Stimulated activated naive B cell treated with anti-CD40 and anti-IgM and Interleukin-4, amounts not matched to agents 10 μg/mL and 1 μg/mL and 100 μg/mL, for 72 hours (primary cell): ENCODE measurements at regions not wholly inside any gene's neighbourhood (a gene's known extent, or its start where the extent isn't known, plus 50 kb on each side); places are given as distances from the start of the nearest gene placed in this dataset.
"Not testable (repeated sequence)": the region's sequence is repeated elsewhere in the genome, so short reads cannot be mapped to it uniquely, and the experiment has no call there.

Source experiments
- ATAC-seq, 2 donors: fragments of 150-1000 bp; cut with Tn5 transposase; replicated peaks; 2 replicates each; pipeline ENCODE4 v1.10.0; 2021; ENCODE audit warnings: moderate library complexity in 1 of 2
- DNase-seq: peaks from one replicate; pipeline ENCODE4 v3.0.0; 2021
- H3K27ac Mint-ChIP-seq: one replicate; pipeline ENCODE4 v1.8.0; 2022; ENCODE audit warnings: mild to moderate bottlenecking, mixed read lengths
- H3K27me3 Mint-ChIP-seq, 2 donors: one replicate each; pipeline ENCODE4 v1.8.0; 2022; ENCODE audit warnings: mixed read lengths in 2 of 2
- H3K36me3 Mint-ChIP-seq, 2 donors: one replicate each; pipeline ENCODE4 v1.8.0; 2022; ENCODE audit warnings: mixed read lengths in 2 of 2, mild to moderate bottlenecking in 1 of 2
- H3K4me1 Mint-ChIP-seq, 2 donors: one replicate each; pipeline ENCODE4 v1.8.0; 2022; ENCODE audit warnings: mixed read lengths in 2 of 2, mild to moderate bottlenecking in 1 of 2
- H3K4me3 Mint-ChIP-seq, 2 donors: one replicate each; pipeline ENCODE4 v1.8.0; 2022; ENCODE audit warnings: mild to moderate bottlenecking in 2 of 2, mixed read lengths in 2 of 2, moderate library complexity in 1 of 2
- H3K9me3 Mint-ChIP-seq, 2 donors: one replicate each; pipeline ENCODE4 v1.8.0; 2022; ENCODE audit warnings: mixed read lengths in 2 of 2, mild to moderate bottlenecking in 1 of 2

GRCh38 chr15:70602834-70603560 is 160.4 kb downstream of the UACA start:
- Mint-ChIP-seq H3K4me1 (no peaks in the 10 kb centered on the region), H3K27ac (no peak overlapping the region), H3K9me3 (peaks cover 5 to 7% of the 10 kb centered on the region in 2 donors), H3K4me3 (no peak overlapping the region), H3K27me3 (peaks cover 26 to 41% of the 10 kb centered on the region in 2 donors), H3K36me3 (no peaks in the 10 kb centered on the region)
- ATAC-seq (no peak), DNase-seq (no peak)

DNA sequence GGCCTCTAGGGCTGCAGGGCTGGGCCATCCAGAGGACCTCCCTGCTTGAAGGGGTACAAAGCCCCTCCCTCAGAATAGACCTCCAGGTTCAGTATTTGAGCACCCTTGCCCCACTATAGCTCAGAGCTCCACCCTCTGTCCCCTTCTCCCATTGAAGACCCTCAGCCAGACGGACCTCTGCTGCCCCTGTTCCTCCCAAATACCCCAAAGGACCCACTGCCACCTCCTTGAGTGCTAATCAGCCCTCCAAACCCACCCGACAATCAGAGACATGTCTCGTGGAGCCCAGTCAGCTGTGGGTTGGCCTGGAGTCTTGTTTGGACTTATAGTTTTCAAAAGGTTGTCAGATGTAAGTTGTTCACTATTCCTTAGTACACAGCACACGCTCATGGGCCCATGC is 161.1 kb downstream of the UACA start:
- H3K27ac Mint-ChIP-seq: no peak overlapping the region
- DNase-seq (no peak), ATAC-seq (no peak)
- H3K27me3 Mint-ChIP-seq: peaks cover 22 to 37% of the 10 kb centered on the region in 2 donors
- H3K36me3 Mint-ChIP-seq: no peaks in the 10 kb centered on the region
- no peaks in the 10 kb centered on the region for H3K4me1 Mint-ChIP-seq
- H3K9me3 Mint-ChIP-seq: peaks cover 4 to 7% of the 10 kb centered on the region in 2 donors
- no peak overlapping the region for H3K4me3 Mint-ChIP-seq

GRCh38 chr15:70597945-70598344 is 165.4 kb downstream of the UACA start:
- DNase-seq (no peak), ATAC-seq (no peak)
- Mint-ChIP-seq H3K4me1 (no peaks in the 10 kb centered on the region), H3K4me3 (no peak overlapping the region), H3K36me3 (peaks cover 2 to 10% of the 10 kb centered on the region in 2 donors), H3K27ac (no peak overlapping the region), H3K27me3 (peaks cover 36 to 44% of the 10 kb centered on the region in 2 donors), H3K9me3 (peaks cover 13 to 23% of the 10 kb centered on the region in 2 donors)

DNA sequence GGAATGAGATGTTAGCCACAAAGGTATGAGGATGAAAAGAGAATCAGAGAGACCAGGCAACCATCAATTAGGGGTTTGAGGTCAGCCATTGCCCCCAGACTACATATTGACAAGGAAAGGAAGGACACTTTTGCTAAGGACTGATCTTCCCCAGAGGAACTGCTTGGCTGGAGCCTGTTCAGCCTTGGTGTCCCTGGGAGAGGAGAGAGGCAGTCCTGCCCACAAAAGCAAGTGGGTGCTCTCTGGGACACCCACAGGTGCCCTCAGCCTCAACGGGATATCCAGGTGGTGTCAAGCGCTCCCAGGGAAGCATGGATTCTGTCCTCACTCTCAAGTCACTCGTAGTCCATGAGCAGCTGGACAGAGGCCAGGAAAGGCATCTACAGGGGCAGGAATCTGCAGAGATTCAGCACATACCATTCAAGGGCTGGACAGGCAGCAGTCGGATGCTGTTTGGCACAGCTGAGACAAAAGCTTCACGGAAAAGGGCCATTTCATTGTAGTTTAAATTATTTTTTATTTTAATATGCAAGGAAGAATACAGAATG is 166.2 kb downstream of the UACA start:
- Mint-ChIP-seq H3K27ac (no peak overlapping the region), H3K36me3 (peaks cover 2 to 10% of the 10 kb centered on the region in 2 donors), H3K4me1 (no peaks in the 10 kb centered on the region), H3K27me3 (peaks cover 40 to 51% of the 10 kb centered on the region in 2 donors), H3K4me3 (no peak overlapping the region), H3K9me3 (peaks cover 16 to 27% of the 10 kb centered on the region in 2 donors)
- DNase-seq: no peak
- ATAC-seq: no peak

- H3K27ac Mint-ChIP-seq: no peak overlapping the region
- ATAC-seq (peak in 1 of 2 donors; percentile 50), DNase-seq (no peak)
- H3K36me3 Mint-ChIP-seq: peaks cover 2 to 10% of the 10 kb centered on the region in 2 donors
- peaks cover 40 to 51% of the 10 kb centered on the region in 2 donors for H3K27me3 Mint-ChIP-seq
- H3K4me1 Mint-ChIP-seq: no peaks in the 10 kb centered on the region
- peaks cover 16 to 27% of the 10 kb centered on the region in 2 donors for H3K9me3 Mint-ChIP-seq
- H3K4me3 Mint-ChIP-seq: no peak overlapping the region
These were observed 166.9 kb downstream of the UACA start for GRCh38 chr15:70596354-70597055.

GRCh38 chr15:70593795-70594194 is 169.6 kb downstream of the UACA start:
- Mint-ChIP-seq H3K4me1 (no peaks in the 10 kb centered on the region), H3K4me3 (no peak overlapping the region), H3K27me3 (peaks cover 37 to 48% of the 10 kb centered on the region in 2 donors), H3K9me3 (peaks cover 12 to 20% of the 10 kb centered on the region in 2 donors), H3K27ac (no peak overlapping the region), H3K36me3 (peaks cover 2 to 10% of the 10 kb centered on the region in 2 donors)
- ATAC-seq (no peak), DNase-seq (no peak)

DNA sequence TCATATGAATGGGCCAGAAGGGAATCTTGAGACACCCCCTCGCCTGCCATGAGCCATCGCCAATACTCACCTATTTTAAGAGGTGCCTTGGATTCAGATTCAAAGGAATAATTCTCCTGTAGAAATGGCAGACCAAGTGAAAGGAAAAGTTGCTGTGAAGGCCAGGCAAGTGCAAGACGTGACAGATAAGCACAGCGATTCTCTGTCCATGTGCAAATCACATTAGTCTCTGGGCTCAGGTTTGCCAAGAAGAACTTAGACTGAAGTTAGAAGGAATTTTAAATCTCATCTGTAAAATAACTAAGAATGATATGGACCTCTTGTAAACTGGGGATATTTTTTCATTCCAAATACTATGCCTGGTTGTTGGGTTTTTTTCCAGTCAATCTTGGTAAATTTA is 173.6 kb downstream of the UACA start:
- Mint-ChIP-seq H3K4me1 (peaks cover 3 to 9% of the 10 kb centered on the region in 2 donors), H3K27ac (no peak overlapping the region), H3K4me3 (no peak overlapping the region), H3K27me3 (peaks cover 44 to 54% of the 10 kb centered on the region in 2 donors), H3K36me3 (peaks cover 2 to 7% of the 10 kb centered on the region in 2 donors), H3K9me3 (peaks cover 8 to 15% of the 10 kb centered on the region in 2 donors)
- DNase-seq (no peak), ATAC-seq (no peak)

DNA sequence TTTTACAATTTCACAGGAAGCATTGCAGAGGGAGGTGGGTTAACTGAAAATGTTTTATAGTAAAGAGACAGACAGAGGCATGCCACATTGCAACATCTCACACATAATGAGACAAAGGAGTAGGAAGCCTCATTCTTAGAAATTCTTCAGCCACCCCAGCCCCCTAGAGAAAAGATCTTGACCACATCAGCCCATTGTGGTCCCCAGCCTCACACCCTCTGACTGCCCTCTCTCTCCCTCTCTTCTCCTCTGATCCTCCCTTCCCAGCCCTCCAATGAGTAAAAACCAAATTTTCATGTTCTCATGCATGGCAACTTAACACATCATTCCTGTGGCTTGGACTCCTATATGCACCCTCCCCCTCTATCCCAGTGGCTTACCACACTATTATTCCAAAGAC is 174.1 kb downstream of the UACA start:
- Mint-ChIP-seq H3K4me3 (no peak overlapping the region), H3K27me3 (peaks cover 46 to 58% of the 10 kb centered on the region in 2 donors), H3K36me3 (peaks cover 2 to 4% of the 10 kb centered on the region in 2 donors), H3K9me3 (peaks cover 7 to 12% of the 10 kb centered on the region in 2 donors), H3K4me1 (peaks cover 3 to 9% of the 10 kb centered on the region in 2 donors), H3K27ac (no peak overlapping the region)
- ATAC-seq (no peak), DNase-seq (no peak)

DNA sequence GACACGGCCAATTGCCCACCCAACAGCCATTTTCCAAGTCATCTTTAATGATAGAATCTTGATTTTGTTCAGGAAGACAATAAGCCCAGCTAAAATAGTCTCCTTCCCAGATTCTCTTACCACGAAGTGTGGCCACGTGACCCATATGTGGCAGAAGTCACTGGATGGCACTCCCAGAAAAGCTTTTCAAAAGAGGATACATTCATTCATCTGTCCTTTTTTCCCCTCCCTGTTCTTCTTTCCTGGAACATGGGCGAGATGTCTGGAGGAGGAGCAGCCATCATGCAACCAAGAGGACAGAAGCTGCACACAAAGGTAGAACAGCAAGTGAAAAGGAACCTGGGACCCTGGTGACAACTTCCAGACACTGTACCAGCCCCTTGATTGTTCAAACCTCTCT is 174.7 kb downstream of the UACA start:
- Mint-ChIP-seq H3K4me1 (peaks cover 3 to 9% of the 10 kb centered on the region in 2 donors), H3K36me3 (no peaks in the 10 kb centered on the region), H3K4me3 (no peak overlapping the region), H3K27ac (no peak overlapping the region), H3K9me3 (peaks cover 4 to 8% of the 10 kb centered on the region in 2 donors), H3K27me3 (peaks cover 45 to 58% of the 10 kb centered on the region in 2 donors)
- DNase-seq (no peak), ATAC-seq (no peak)

DNA sequence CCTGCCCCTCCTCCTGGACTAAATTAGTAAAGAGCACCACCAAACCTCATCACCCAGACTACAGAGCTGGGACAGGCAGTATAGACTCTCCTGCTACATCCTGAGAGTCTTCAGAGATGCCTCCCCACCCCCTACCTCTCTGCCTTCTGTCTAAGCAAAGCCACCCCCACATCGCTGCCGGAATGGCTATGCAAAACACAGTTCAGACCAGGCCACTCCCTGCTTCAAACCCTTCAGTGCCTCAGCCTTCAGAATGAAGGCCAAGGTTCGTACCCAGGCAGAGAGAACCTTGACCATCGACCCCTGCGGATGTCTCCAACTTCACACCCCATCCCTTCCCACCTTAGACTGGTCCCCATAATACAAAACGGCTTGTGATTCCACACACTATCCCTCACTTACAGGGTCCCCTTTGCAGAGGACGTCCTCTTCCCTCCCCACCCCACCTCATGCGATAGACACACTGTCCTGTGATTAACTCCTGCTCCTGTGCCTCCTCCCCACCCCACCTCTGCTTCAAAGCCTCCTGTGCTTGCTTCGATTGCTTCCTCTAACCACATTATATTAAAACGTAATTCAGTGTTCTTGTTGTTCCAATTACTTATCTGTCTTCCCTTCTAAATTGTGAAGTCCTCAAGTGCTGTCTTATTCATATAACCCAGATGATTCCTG is 175.3 kb downstream of the UACA start:
- H3K4me3 Mint-ChIP-seq: no peak overlapping the region
- DNase-seq (no peak), ATAC-seq (no peak)
- no peaks in the 10 kb centered on the region for H3K36me3 Mint-ChIP-seq
- peaks cover 42 to 57% of the 10 kb centered on the region in 2 donors for H3K27me3 Mint-ChIP-seq
- H3K4me1 Mint-ChIP-seq: peaks cover 3 to 9% of the 10 kb centered on the region in 2 donors
- no peak overlapping the region for H3K27ac Mint-ChIP-seq
- H3K9me3 Mint-ChIP-seq: peaks cover 3 to 5% of the 10 kb centered on the region in 2 donors

- not testable (repeated sequence) for H3K4me3 Mint-ChIP-seq, H3K4me1 Mint-ChIP-seq, H3K9me3 Mint-ChIP-seq, H3K27ac Mint-ChIP-seq, H3K36me3 Mint-ChIP-seq, DNase-seq, ATAC-seq
- peaks cover 37 to 49% of the 10 kb centered on the region in 2 donors for H3K27me3 Mint-ChIP-seq
These were observed 176.2 kb downstream of the UACA start for GRCh38 chr15:70587012-70587634.

GRCh38 chr15:70586241-70586640 is 177.1 kb downstream of the UACA start:
- Mint-ChIP-seq H3K27me3 (peaks cover 37 to 49% of the 10 kb centered on the region in 2 donors), H3K9me3 (no peaks in the 10 kb centered on the region), H3K4me3 (no peak overlapping the region), H3K4me1 (peaks cover 3 to 9% of the 10 kb centered on the region in 2 donors), H3K27ac (no peak overlapping the region), H3K36me3 (no peaks in the 10 kb centered on the region)
- no peak for ATAC-seq
- no peak for DNase-seq

DNA sequence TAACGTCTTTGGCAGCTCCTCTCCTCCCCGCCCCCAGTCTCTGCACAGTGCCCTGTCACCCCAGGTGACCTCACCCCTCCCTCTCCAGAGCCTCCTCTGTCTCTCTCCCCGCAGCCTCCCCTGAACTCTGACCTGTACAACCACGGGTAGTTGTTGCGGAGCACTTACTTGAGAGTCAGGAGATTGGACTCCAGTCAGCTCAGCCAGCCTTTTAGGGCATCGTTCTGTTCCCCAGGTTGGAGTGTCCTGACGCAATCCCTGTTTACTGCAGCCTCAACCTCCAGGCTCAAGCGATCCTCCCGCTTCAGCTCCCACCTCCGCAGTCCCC is 177.7 kb downstream of the UACA start:
- no peak for DNase-seq
- no peak overlapping the region for H3K4me3 Mint-ChIP-seq

More for the DNA sequence above, 177.7 kb downstream of the UACA start:
- Mint-ChIP-seq H3K27me3 (peaks cover 37 to 49% of the 10 kb centered on the region in 2 donors), H3K9me3 (no peaks in the 10 kb centered on the region), H3K27ac (no peak overlapping the region), H3K4me1 (peaks cover 3 to 9% of the 10 kb centered on the region in 2 donors), H3K36me3 (no peaks in the 10 kb centered on the region)
- ATAC-seq: no peak
